ENCODE measurements at regions not wholly inside any gene's neighbourhood (a gene's known extent, or its start where the extent isn't known, plus 50 kb on each side); places are given as distances from the start of the nearest gene placed in this dataset.

DNA sequence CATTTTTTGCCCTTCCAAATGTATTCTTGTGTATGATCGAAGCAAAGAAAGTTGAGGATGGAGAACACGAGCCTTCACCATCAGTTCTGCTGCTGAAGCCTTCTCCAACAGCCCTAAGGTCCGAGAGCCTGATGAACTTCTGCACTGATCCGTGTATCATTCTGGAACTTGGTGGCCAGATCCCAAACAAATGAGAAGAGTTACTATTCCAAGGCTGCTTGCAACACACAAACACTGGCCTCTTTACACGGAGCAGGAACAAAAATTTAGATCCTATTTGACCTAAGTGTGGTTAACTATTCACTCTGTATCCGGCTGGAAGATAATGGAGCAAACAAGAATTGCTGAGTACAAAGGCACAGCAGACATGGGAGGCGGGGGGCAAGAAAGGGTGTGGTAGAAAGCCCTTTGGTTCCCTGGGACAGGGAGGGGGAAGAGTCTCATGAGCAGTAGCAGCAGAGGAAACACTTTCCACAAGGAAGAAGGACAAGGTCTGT is 282.9 kb downstream of the SOX9 start:
- TF ChIP-seq POLR2AphosphoS5 (IDR thresholded peaks at IDR 0.05; ENCODE audit: borderline replicate concordance, low read depth, low read length) (no peak), EZH2 (IDR thresholded peaks at IDR 0.05) (no peak)

Data from SK-N-MC (cell line).